SK-N-SH (cell line): ENCODE measurements at regions not wholly inside any gene's neighbourhood (a gene's known extent, or its start where the extent isn't known, plus 50 kb on each side); places are given as distances from the start of the nearest gene placed in this dataset.

Source experiments
- CTCF ChIA-PET: fragments of 300-600, 350-600 bp; formaldehyde crosslinking; extraction: SDS; loops from one replicate; lab custom pipeline; 2021; lab: Yijun Ruan, JAX
- POLR2A ChIA-PET: fragments of 350-600 bp; sonication (Branson Sonifier 250); formaldehyde crosslinking; extraction: SDS; loops from one replicate; lab custom pipeline; 2020; ENCODE audit warnings: antibody characterized with exemption, inconsistent platforms; lab: Yijun Ruan, JAX
- DNase-seq: peaks from one replicate; pipeline ENCODE4 v3.0.0; 2012
- H2AFZ ChIP-seq: fragments of 200-600 bp; sonication (generic); 2 replicates; pipeline ENCODE4 v1.8.1; 2016; ENCODE audit warnings: antibody characterized with exemption, mild to moderate bottlenecking, low read depth
- H3F3A ChIP-seq: fragments of 200-600 bp; sonication (generic); replicated peaks from 2 replicates; pipeline ENCODE3; 2016; ENCODE audit warnings: antibody characterized with exemption, mild to moderate bottlenecking; ENCODE audit not compliant: insufficient read depth
- H3K27ac ChIP-seq, 2 experiments: fragments of 200-500 bp in 1 of 2; fragments of 200-600 bp in 1 of 2; sonication (Bioruptor generic) in 1 of 2; sonication (generic), shearing (Covaris generic) in 1 of 2; 2 replicates each; pipeline versions ENCODE4 v1.5.1 to v1.6.1; 2014 to 2016; ENCODE audit warnings: low read depth in 2 of 2, inconsistent platforms in 1 of 2, low read length in 1 of 2, mild to moderate bottlenecking in 1 of 2, mixed read lengths in 1 of 2
- H3K27me3 ChIP-seq: fragments of 200-600 bp; sonication (generic), shearing (Covaris generic); 2 replicates; pipeline ENCODE4 v1.6.1; 2016; ENCODE audit warnings: mixed run types; ENCODE audit not compliant: insufficient read depth
- H3K36me3 ChIP-seq, 2 experiments: fragments of 200-500 bp in 1 of 2; fragments of 200-600 bp in 1 of 2; sonication (Bioruptor generic) in 1 of 2; sonication (generic) in 1 of 2; replicated peaks in 1 of 2; 2 replicates each; pipeline versions ENCODE3 to v1.5.1; 2014 to 2016; ENCODE audit warnings: low read length in 1 of 2, mild to moderate bottlenecking in 1 of 2; ENCODE audit not compliant: insufficient read depth in 2 of 2, control insufficient read depth in 1 of 2
- H3K4me1 ChIP-seq, 2 experiments: fragments of 200-500 bp in 1 of 2; fragments of 200-600 bp in 1 of 2; sonication (Bioruptor generic) in 1 of 2; sonication (generic), shearing (Covaris generic) in 1 of 2; 2 replicates each; pipeline versions ENCODE4 v1.5.1 to v1.6.1; 2014 to 2016; ENCODE audit warnings: low read depth in 1 of 2, low read length in 1 of 2, mixed run types in 1 of 2; ENCODE audit not compliant: insufficient read depth in 2 of 2, control insufficient read depth in 1 of 2
- H3K4me2 ChIP-seq: fragments of 200-600 bp; sonication (generic), shearing (Covaris generic); 2 replicates; pipeline ENCODE4 v1.6.1; 2017; ENCODE audit warnings: mixed run types
- H3K4me3 ChIP-seq, 2 experiments: fragments of 200-500 bp in 1 of 2; fragments of 200-600 bp in 1 of 2; sonication (Bioruptor generic) in 1 of 2; sonication (generic), shearing (Covaris generic) in 1 of 2; 2 replicates each; pipeline versions ENCODE4 v1.5.1 to v1.8.1; 2014 to 2016; ENCODE audit warnings: low read depth in 2 of 2, inconsistent platforms in 1 of 2, low read length in 1 of 2, mild to moderate bottlenecking in 1 of 2, mixed read lengths in 1 of 2, moderate library complexity in 1 of 2
- H3K79me2 ChIP-seq: fragments of 200-600 bp; sonication (generic); 2 replicates; pipeline ENCODE4 v1.8.1; 2017; ENCODE audit warnings: mild to moderate bottlenecking; ENCODE audit not compliant: insufficient read depth
- H3K9ac ChIP-seq: fragments of 200-600 bp; sonication (generic); 2 replicates; pipeline ENCODE4 v1.6.1; 2017; ENCODE audit warnings: mixed run types
- H3K9me2 ChIP-seq: fragments of 200-600 bp; sonication (generic); 2 replicates; pipeline ENCODE4 v1.6.1; 2017; ENCODE audit warnings: mixed run types
- H3K9me3 ChIP-seq: fragments of 200-600 bp; sonication (generic); 2 replicates; pipeline ENCODE4 v1.6.1; 2017; ENCODE audit warnings: mixed run types, mild to moderate bottlenecking, moderate library complexity
- H4K20me1 ChIP-seq: fragments of 200-600 bp; sonication (generic); 2 replicates; pipeline ENCODE4 v1.6.1; 2017; ENCODE audit warnings: mild to moderate bottlenecking, mixed run types; ENCODE audit not compliant: insufficient read depth
- ELF1 ChIP-seq: IDR thresholded peaks from 2 replicates; pipeline ENCODE4 v1.4.0; 2012
- EZH2phosphoT487 ChIP-seq: fragments of 200-600 bp; sonication (generic); IDR thresholded peaks from 2 replicates; pipeline ENCODE4 v1.6.1; 2017; ENCODE audit warnings: low read depth, mixed run types, mild to moderate bottlenecking, antibody characterized with exemption, moderate library complexity, borderline replicate concordance
- FOXJ3 ChIP-seq: sonication (generic); formaldehyde crosslinking; IDR thresholded peaks from 2 replicates; pipeline ENCODE4 v1.5.1; 2020; ENCODE audit warnings: mild to moderate bottlenecking, missing genetic modification reagents
- GABPA ChIP-seq: IDR thresholded peaks from 2 replicates; pipeline ENCODE4 v1.4.0; 2012; ENCODE audit warnings: low read depth, mild to moderate bottlenecking
- GATA2 ChIP-seq: sonication (generic); formaldehyde crosslinking; IDR thresholded peaks from 2 replicates; pipeline ENCODE4 v1.5.0; 2020; ENCODE audit warnings: mild to moderate bottlenecking, missing genetic modification reagents
- IRF3 ChIP-seq: fragments of 150-350 bp; IDR thresholded peaks from 2 replicates; pipeline ENCODE4 v1.6.1; 2016; ENCODE audit warnings: mild to moderate bottlenecking, low read depth, low read length
- JUND ChIP-seq: IDR thresholded peaks from 2 replicates; pipeline ENCODE4 v1.4.0; 2012
- MAX ChIP-seq: IDR thresholded peaks from 2 replicates; pipeline ENCODE4 v1.4.0; 2012; ENCODE audit warnings: low read depth
- MEF2A ChIP-seq: IDR thresholded peaks from 2 replicates; pipeline ENCODE4 v1.4.0; 2012; ENCODE audit warnings: low read depth, borderline replicate concordance
- NRF1 ChIP-seq: IDR thresholded peaks from 2 replicates; pipeline ENCODE4 v1.6.1; 2012; ENCODE audit warnings: low read depth, mild to moderate bottlenecking, low read length
- POLR2AphosphoS5 ChIP-seq: IDR thresholded peaks from 2 replicates; pipeline ENCODE4 v1.6.1; 2012; ENCODE audit warnings: low read depth, low read length
- RAD21 ChIP-seq: IDR thresholded peaks from 2 replicates; pipeline ENCODE4 v1.6.1; 2012; ENCODE audit warnings: mild to moderate bottlenecking, low read length
- REST ChIP-seq: IDR thresholded peaks from 2 replicates; pipeline ENCODE4 v1.6.1; 2012; ENCODE audit warnings: mild to moderate bottlenecking, low read depth, low read length, moderate library complexity
- RXRA ChIP-seq: IDR thresholded peaks from 2 replicates; pipeline ENCODE4 v1.4.0; 2012; ENCODE audit warnings: low read depth, mild to moderate bottlenecking, borderline replicate concordance
- SMC3 ChIP-seq: IDR thresholded peaks from 2 replicates; pipeline ENCODE4 v1.6.1; 2012; ENCODE audit warnings: low read depth, low read length, improper control_type of control experiment
- TAF1 ChIP-seq: IDR thresholded peaks from 2 replicates; pipeline ENCODE4 v1.6.1; 2012; ENCODE audit warnings: low read depth, mild to moderate bottlenecking, low read length, moderate library complexity, borderline replicate concordance
- TCF12 ChIP-seq: IDR thresholded peaks from 2 replicates; pipeline ENCODE4 v1.4.0; 2012
- TEAD4 ChIP-seq: IDR thresholded peaks from 2 replicates; pipeline ENCODE4 v1.4.0; 2012; ENCODE audit warnings: mild to moderate bottlenecking, borderline replicate concordance; ENCODE audit not compliant: insufficient read depth
- USF2 ChIP-seq: fragments of 150-350 bp; IDR thresholded peaks from 2 replicates; pipeline ENCODE4 v1.6.1; 2017; ENCODE audit warnings: antibody characterized with exemption, low read length, low read depth, borderline replicate concordance

GRCh38 chr10:106213493-106213892, 951.0 kb downstream of the SORCS1 start (continued):
- TF ChIP-seq POLR2AphosphoS5: no peak
- TF ChIP-seq TAF1: no peak
- no peak for TF ChIP-seq EZH2phosphoT487
- no peak for TF ChIP-seq RXRA
- TF ChIP-seq MAX: no peak
- TF ChIP-seq MEF2A: no peak
- TF ChIP-seq IRF3: no peak
- TF ChIP-seq FOXJ3 (CRISPR knock-in tag): no peak

DNA sequence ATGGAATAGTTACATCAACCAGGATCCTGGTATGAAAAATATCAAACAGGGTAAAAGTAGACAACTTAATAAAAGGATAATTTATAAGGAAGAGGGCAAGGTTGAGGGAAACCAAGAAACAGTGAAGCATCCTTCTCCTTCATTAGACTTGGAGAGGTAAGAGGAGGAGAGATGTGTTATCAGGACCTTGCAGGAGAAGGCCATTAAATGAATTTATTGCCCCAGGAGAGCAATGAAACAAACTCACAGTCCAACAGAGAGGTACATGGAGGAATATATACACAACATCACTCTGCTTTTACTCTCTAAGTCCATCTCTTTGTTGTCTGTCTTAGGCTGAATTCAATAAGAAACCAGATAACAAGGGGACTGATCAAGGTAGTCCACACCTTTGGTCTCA, 966.2 kb downstream of the SORCS1 start:
- no peaks in the 10 kb centered on the region for H3F3A ChIP-seq
- H3K4me1 ChIP-seq: no peaks in the 10 kb centered on the region; a peak in 1 of 4 replicates
- no peaks in the 10 kb centered on the region for H3K36me3 ChIP-seq
- ChIA-PET POLR2A (no interaction called here), CTCF (interaction anchor here (0.9 kb wide), 1 partner anchor 25 kb away, joined by 3 read pairs; no protein-coding TSS in a partner anchor)
- no peak overlapping the region for H3K27ac ChIP-seq
- H3K79me2 ChIP-seq: no peaks in the 10 kb centered on the region
- no peaks in the 10 kb centered on the region for H4K20me1 ChIP-seq
- H3K4me2 ChIP-seq: no peak overlapping the region
- no peaks in the 10 kb centered on the region for H3K9me2 ChIP-seq
- H3K27me3 ChIP-seq: no peaks in the 10 kb centered on the region
- H3K9ac ChIP-seq: no peak overlapping the region
- no peak for DNase-seq
- no peak overlapping the region for H3K4me3 ChIP-seq
- TF ChIP-seq JUND (no peak), NRF1 (no peak), MEF2A (no peak), USF2 (no peak), TAF1 (no peak), GABPA (no peak), ELF1 (no peak), REST (no peak), RAD21 (no peak), SMC3 (no peak), EZH2phosphoT487 (no peak), TCF12 (no peak), GATA2 (CRISPR knock-in tag) (no peak), IRF3 (no peak), TEAD4 (no peak)
- H2AFZ ChIP-seq: no peak overlapping the region
- H3K9me3 ChIP-seq: no peaks in the 10 kb centered on the region; the same call in 1 of the 2 replicates
